ENCODE measurements at regions not wholly inside any gene's neighbourhood (a gene's known extent, or its start where the extent isn't known, plus 50 kb on each side); places are given as distances from the start of the nearest gene placed in this dataset.
"Not testable (repeated sequence)": the region's sequence is repeated elsewhere in the genome, so short reads cannot be mapped to it uniquely, and the experiment has no call there.

DNA sequence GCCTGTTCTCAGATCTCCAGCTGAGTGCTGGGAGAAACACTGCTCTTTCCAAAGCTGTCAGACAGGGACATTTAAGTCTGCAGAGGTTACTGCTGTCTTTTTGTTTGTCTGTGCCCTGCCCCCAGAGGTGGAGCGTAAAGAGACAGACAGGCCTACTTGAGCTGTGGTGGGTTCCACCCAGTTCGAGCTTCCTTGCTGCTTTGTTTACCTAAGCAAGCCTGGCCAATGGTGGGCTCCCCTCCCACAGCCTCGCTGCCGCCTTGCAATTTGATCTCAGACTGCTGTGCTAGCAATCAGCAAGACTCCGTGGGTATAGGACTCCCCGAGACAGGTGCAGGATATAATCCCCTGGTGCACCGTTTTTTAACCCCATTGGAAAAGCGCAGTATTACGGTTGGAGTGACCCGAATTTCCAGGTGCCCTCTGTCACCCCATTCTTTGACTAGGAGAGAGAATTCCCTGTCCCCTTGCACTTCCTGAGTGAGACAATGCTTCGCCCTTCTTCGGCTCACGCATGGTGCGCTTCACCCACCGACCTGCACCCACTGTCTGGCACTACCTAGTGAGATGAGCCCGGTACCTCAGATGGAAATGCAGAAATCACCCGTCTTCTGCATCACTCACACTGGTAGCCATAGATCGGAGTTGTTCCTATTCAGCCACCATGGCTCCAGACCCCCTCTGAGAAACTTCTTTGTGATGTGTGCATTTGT, 650.3 kb upstream of the ALG10B start:
- H3K4me3 ChIP-seq (ENCODE audit: low read depth, low read length), result no peak overlapping the region
- DNase-seq (ENCODE audit: low read depth), result no peak
- TF ChIP-seq, protein P1, sequence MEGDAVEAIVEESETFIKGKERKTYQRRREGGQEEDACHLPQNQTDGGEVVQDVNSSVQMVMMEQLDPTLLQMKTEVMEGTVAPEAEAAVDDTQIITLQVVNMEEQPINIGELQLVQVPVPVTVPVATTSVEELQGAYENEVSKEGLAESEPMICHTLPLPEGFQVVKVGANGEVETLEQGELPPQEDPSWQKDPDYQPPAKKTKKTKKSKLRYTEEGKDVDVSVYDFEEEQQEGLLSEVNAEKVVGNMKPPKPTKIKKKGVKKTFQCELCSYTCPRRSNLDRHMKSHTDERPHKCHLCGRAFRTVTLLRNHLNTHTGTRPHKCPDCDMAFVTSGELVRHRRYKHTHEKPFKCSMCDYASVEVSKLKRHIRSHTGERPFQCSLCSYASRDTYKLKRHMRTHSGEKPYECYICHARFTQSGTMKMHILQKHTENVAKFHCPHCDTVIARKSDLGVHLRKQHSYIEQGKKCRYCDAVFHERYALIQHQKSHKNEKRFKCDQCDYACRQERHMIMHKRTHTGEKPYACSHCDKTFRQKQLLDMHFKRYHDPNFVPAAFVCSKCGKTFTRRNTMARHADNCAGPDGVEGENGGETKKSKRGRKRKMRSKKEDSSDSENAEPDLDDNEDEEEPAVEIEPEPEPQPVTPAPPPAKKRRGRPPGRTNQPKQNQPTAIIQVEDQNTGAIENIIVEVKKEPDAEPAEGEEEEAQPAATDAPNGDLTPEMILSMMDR (IDR thresholded peaks at IDR 0.05; ENCODE audit: control insufficient read depth, extremely low read depth, insufficient read depth), result no peak

DNA sequence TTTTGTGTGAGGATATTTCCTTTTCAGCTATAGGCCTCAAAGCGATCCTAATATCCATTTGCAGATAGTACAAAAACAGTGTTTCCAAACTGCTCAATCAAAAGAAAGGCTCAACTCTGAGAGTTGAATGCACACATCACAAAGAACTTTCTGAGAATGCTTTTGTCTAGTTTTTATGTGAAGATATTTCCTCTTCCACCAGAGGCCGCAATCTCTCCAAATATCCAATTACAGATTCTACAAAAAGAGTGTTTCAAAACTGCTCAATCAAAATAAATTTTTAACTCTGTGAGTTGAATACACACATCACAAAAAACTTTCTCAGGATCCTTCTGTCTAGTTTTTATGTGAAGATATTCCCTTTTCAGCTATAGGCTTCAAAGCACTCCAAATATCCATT, 648.0 kb upstream of the ALG10B start:
- DNase-seq (ENCODE audit: low read depth); H3K4me3 ChIP-seq (ENCODE audit: low read depth, low read length): not testable (repeated sequence)
- TF ChIP-seq, protein P1 (IDR thresholded peaks at IDR 0.05; ENCODE audit: control insufficient read depth, extremely low read depth, insufficient read depth), result peak; percentile 22

DNA sequence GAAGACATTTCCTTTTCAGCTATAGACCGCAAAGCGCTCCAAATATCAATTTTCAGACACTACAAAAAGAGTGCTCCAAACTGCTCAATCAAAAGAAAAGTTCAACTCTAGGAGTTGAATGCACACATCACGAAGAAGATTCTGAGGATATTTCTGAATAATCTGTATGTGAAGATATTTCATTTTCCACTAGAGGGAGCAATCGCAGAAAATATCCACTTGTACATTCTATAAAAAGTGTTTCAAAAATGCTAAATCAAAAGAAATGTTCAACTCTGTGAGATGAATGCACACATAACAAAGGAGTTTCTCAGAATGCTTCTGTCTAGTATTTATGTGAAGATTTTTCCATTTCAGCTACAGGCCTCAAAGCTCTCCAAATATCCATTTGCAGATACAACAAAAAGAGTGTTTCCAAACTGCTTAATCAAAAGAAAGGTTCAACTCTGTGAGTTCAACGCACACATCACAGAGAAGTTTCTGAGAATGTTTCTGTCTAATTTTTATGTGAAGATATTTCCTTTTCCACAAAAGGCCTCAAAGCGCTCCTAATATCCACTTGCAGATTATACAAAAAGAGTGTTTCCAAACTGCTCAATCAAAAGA, 643.8 kb upstream of the ALG10B start:
- DNase-seq (ENCODE audit: low read depth), result no peak
- no peak overlapping the region for H3K4me3 ChIP-seq (ENCODE audit: low read depth, low read length)
- TF ChIP-seq, protein P1 (IDR thresholded peaks at IDR 0.05; ENCODE audit: control insufficient read depth, extremely low read depth, insufficient read depth), result peak; percentile 55

DNA sequence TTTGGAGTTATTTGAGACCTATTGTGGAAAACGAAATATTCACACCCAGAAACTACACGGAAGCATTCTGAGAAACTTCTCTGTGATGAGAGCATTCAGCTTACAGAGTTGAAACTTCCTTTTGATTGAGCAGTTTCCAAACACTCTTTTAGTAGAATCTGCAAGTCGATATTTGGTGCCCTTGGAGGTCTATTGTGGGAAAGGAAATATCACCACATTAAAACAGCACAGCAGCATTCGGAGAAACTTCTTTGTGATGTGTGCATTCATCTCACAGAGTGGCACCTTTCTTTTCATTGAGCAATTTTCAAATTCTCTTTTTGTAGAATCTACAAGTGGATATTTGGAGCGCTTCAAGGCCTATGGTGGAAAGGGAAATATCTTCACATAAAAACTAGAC, 595.7 kb upstream of the ALG10B start:
- TF ChIP-seq, protein P1 (IDR thresholded peaks at IDR 0.05; ENCODE audit: control insufficient read depth, extremely low read depth, insufficient read depth), result no peak
- no peak for DNase-seq (ENCODE audit: low read depth)
- H3K4me3 ChIP-seq (ENCODE audit: low read depth, low read length), result no peak overlapping the region

DNA sequence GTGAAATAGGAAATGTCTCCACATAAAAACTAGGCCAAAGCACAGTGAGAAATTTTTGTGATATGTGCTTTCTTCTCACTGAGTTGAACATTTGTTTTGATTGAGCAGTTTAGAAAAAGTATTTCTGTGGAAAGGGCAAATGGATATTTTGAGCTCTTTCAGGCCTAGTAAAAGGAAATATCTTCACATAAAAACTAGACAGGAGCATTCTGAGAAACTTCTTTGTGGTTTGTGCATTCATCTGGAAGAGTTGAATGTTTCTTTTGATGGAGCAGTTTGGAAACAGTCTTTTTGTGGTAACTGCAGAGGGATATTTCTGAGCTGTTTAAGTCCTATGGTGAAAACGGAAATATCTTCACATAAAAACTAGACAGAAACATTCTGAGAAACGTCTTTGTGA, 582.7 kb upstream of the ALG10B start:
- no peak overlapping the region for H3K4me3 ChIP-seq (ENCODE audit: low read depth, low read length)

More for the DNA sequence above, 582.7 kb upstream of the ALG10B start:
- TF ChIP-seq, protein P1 (IDR thresholded peaks at IDR 0.05; ENCODE audit: control insufficient read depth, extremely low read depth, insufficient read depth), result no peak
- no peak for DNase-seq (ENCODE audit: low read depth)

Data from LNCaP clone FGC (cell line).